Astrocyte of the cerebellum (primary cell): ENCODE measurements at regions not wholly inside any gene's neighbourhood (a gene's known extent, or its start where the extent isn't known, plus 50 kb on each side); places are given as distances from the start of the nearest gene placed in this dataset.

Experiments
- DNase-seq: peaks from one replicate; pipeline ENCODE4 v3.0.0-alpha.2; 2011; ENCODE audit warnings: low read depth
- H3K4me3 ChIP-seq: 2 replicates; pipeline ENCODE4 v1.5.1; 2011; ENCODE audit warnings: mild to moderate bottlenecking, low read depth, low read length, moderate library complexity
- CTCF ChIP-seq: IDR thresholded peaks from 2 replicates; pipeline ENCODE4 v1.5.1; 2012; ENCODE audit warnings: low read length, low read depth, moderate library complexity, mild to moderate bottlenecking; ENCODE audit errors: missing control alignments
- in situ Hi-C: cut with HindIII; loops from 2 replicates; pipeline ENCODE4 v1.10.0; 2017; ENCODE audit warnings: low sequenced_read_pairs

- DNase-seq: no peak
- H3K4me3 ChIP-seq: no peak overlapping the region
- TF ChIP-seq CTCF: no peak
- in situ Hi-C loops: no loop called here
Observed at GRCh38 chr3:84742915-84743425, 215.8 kb upstream of the CADM2 start.

- TF ChIP-seq CTCF: no peak
- H3K4me3 ChIP-seq: no peak overlapping the region
- in situ Hi-C loops: no loop called here
- DNase-seq: no peak
Observed at GRCh38 chr3:84744130-84744529, 214.7 kb upstream of the CADM2 start.

DNA sequence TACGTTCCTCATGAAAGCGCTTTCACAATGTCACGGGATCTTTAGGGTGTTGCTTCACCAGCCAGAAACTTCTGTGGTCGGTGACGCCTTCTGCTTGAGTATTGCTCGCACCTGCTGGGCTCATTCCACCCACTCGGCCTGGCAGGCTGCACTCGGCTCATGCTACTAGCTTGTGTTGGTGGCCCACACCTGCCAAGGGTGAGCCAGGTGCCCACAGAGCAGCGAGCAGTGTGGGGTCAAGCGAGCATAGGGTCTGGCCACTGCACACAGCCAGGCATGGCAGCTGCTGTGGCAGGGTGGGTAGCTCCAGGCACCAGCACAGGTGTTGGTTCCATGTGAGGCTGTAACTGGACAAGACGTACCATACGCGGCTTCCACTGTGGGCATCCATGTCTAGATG is 202.9 kb upstream of the CADM2 start:
- H3K4me3 ChIP-seq: no peak overlapping the region
- TF ChIP-seq CTCF: no peak
- in situ Hi-C loops: no loop called here

DNA sequence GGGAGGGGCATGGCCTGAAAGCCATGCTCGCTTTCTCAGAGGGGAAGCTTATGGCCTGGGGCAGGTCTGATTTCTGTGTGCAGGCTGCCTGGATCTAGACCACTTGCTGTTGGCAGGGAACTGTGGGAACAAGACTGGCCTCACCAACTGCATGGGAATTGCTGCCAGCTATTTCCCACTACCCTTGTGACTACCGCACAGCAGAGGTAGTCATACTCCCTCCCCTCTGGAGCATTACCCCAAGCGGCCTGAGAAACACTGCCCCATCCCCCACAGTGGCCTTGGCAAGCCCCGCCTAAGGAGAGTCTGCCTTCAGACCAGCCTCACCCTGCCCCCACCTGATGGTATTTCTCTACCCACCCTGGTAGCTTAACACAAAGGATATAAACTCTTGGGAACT is 199.4 kb upstream of the CADM2 start:
- no peak for TF ChIP-seq CTCF
- H3K4me3 ChIP-seq: no peak overlapping the region
- in situ Hi-C loops: no loop called here
- DNase-seq: no peak

More for the DNA sequence above, 202.9 kb upstream of the CADM2 start:
- no peak for DNase-seq

DNA sequence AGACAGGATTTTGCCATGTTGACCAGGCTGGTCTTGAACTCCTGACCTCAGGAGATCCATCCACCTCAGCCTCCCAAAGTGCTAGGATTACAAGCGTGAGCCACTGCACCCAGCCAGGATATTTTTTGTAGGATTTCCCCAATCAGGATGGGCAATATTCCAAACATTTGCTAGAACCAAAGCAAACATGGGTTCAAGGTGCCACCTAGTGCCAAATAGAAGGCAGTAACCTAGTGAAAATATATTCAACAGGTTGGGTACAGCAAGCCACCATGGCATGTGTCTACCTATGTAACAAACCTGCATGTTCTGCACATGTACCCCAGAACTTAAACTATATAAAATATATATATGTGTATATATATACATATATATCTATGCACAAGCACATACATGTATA is 185.9 kb upstream of the CADM2 start:
- H3K4me3 ChIP-seq: no peak overlapping the region
- in situ Hi-C loops: no loop called here
- TF ChIP-seq CTCF: no peak
- DNase-seq: no peak

- no peak for DNase-seq
- H3K4me3 ChIP-seq: no peak overlapping the region
- TF ChIP-seq CTCF: no peak
- in situ Hi-C loops: no loop called here
Observed at GRCh38 chr3:84783281-84783680, 175.5 kb upstream of the CADM2 start.

GRCh38 chr3:84789961-84790360 is 168.8 kb upstream of the CADM2 start:
- no peak for TF ChIP-seq CTCF
- no peak overlapping the region for H3K4me3 ChIP-seq
- no peak for DNase-seq
- in situ Hi-C loops: no loop called here
